ENCODE measurements at regions not wholly inside any gene's neighbourhood (a gene's known extent, or its start where the extent isn't known, plus 50 kb on each side); places are given as distances from the start of the nearest gene placed in this dataset.

GRCh38 chr16:86019446-86020047, 120.6 kb downstream of the IRF8 start:
- no peaks in the 10 kb centered on the region for H3K36me3 ChIP-seq (ENCODE audit: insufficient read depth, low read length)
- TF ChIP-seq CTCF (IDR thresholded peaks at IDR 0.05; ENCODE audit: insufficient read depth, low read depth, low read length) (no peak), EZH2 (IDR thresholded peaks at IDR 0.05; ENCODE audit: insufficient read depth, low read length) (no peak)
- H3K27me3 ChIP-seq (ENCODE audit: insufficient read depth, low read length), result peaks cover 2% of the 10 kb centered on the region
- Mint-ChIP-seq H3K4me3 (ENCODE audit: unreplicated experiment) (no peak overlapping the region), H3K4me1 (ENCODE audit: low read depth, unreplicated experiment) (no peaks in the 10 kb centered on the region), H3K9me3 (ENCODE audit: unreplicated experiment) (peaks cover 23% of the 10 kb centered on the region), H3K27me3 (ENCODE audit: low read depth, unreplicated experiment) (peaks cover 49% of the 10 kb centered on the region), H3K27ac (ENCODE audit: unreplicated experiment) (no peak overlapping the region), H3K36me3 (ENCODE audit: low read depth, unreplicated experiment) (no peaks in the 10 kb centered on the region)
- no peak for DNase-seq (ENCODE audit: low read depth)
- H3K4me2 ChIP-seq (ENCODE audit: low read length), result no peak overlapping the region
- H3K4me3 ChIP-seq (ENCODE audit: insufficient read depth, low read depth, low read length), result no peak overlapping the region
- H3K9me3 ChIP-seq (ENCODE audit: insufficient read depth, low read depth, low read length), result peaks cover 16% of the 10 kb centered on the region
- no peaks in the 10 kb centered on the region for H3K4me1 ChIP-seq (ENCODE audit: insufficient read depth, low read length)
- no peak overlapping the region for H3K9ac ChIP-seq (ENCODE audit: low read length)
- no peak overlapping the region for H3K27ac ChIP-seq (ENCODE audit: low read depth, low read length)
- no peaks in the 10 kb centered on the region for H4K20me1 ChIP-seq (ENCODE audit: insufficient read depth, low read length)
- H3K79me2 ChIP-seq (ENCODE audit: insufficient read depth, low read length), result no peaks in the 10 kb centered on the region
- no peak overlapping the region for H2AFZ ChIP-seq (ENCODE audit: low read depth, low read length)
- FAIRE-seq, result no peak

GRCh38 chr16:86020971-86021370, 122.0 kb downstream of the IRF8 start:
- Mint-ChIP-seq H3K9me3 (ENCODE audit: unreplicated experiment) (peaks cover 28% of the 10 kb centered on the region), H3K27ac (ENCODE audit: unreplicated experiment) (no peak overlapping the region), H3K4me1 (ENCODE audit: low read depth, unreplicated experiment) (no peaks in the 10 kb centered on the region), H3K27me3 (ENCODE audit: low read depth, unreplicated experiment) (peaks cover 47% of the 10 kb centered on the region), H3K36me3 (ENCODE audit: low read depth, unreplicated experiment) (no peaks in the 10 kb centered on the region), H3K4me3 (ENCODE audit: unreplicated experiment) (no peak overlapping the region)
- Histone ChIP-seq H3K27me3 (ENCODE audit: insufficient read depth, low read length) (no peaks in the 10 kb centered on the region), H3K36me3 (ENCODE audit: insufficient read depth, low read length) (no peaks in the 10 kb centered on the region), H3K4me2 (ENCODE audit: low read length) (no peak overlapping the region), H3K9me3 (ENCODE audit: insufficient read depth, low read depth, low read length) (peaks cover 16% of the 10 kb centered on the region), H3K27ac (ENCODE audit: low read depth, low read length) (no peak overlapping the region), H2AFZ (ENCODE audit: low read depth, low read length) (no peak overlapping the region), H3K4me1 (ENCODE audit: insufficient read depth, low read length) (no peaks in the 10 kb centered on the region), H3K4me3 (ENCODE audit: insufficient read depth, low read depth, low read length) (no peak overlapping the region), H3K9ac (ENCODE audit: low read length) (no peak overlapping the region), H4K20me1 (ENCODE audit: insufficient read depth, low read length) (no peaks in the 10 kb centered on the region), H3K79me2 (ENCODE audit: insufficient read depth, low read length) (no peaks in the 10 kb centered on the region)
- FAIRE-seq (no peak), DNase-seq (ENCODE audit: low read depth) (no peak)
- TF ChIP-seq CTCF (IDR thresholded peaks at IDR 0.05; ENCODE audit: insufficient read depth, low read depth, low read length), result no peak
- no peak for TF ChIP-seq EZH2 (IDR thresholded peaks at IDR 0.05; ENCODE audit: insufficient read depth, low read length)

GRCh38 chr16:86022381-86022960, 123.5 kb downstream of the IRF8 start:
- Histone ChIP-seq H3K36me3 (ENCODE audit: insufficient read depth, low read length) (no peaks in the 10 kb centered on the region), H2AFZ (ENCODE audit: low read depth, low read length) (no peak overlapping the region), H3K27me3 (ENCODE audit: insufficient read depth, low read length) (no peaks in the 10 kb centered on the region), H3K4me2 (ENCODE audit: low read length) (no peak overlapping the region), H3K9me3 (ENCODE audit: insufficient read depth, low read depth, low read length) (peaks cover 16% of the 10 kb centered on the region), H4K20me1 (ENCODE audit: insufficient read depth, low read length) (no peaks in the 10 kb centered on the region), H3K4me1 (ENCODE audit: insufficient read depth, low read length) (no peaks in the 10 kb centered on the region), H3K27ac (ENCODE audit: low read depth, low read length) (no peak overlapping the region), H3K9ac (ENCODE audit: low read length) (no peak overlapping the region), H3K79me2 (ENCODE audit: insufficient read depth, low read length) (no peaks in the 10 kb centered on the region), H3K4me3 (ENCODE audit: insufficient read depth, low read depth, low read length) (no peak overlapping the region)
- Mint-ChIP-seq H3K27me3 (ENCODE audit: low read depth, unreplicated experiment) (peaks cover 43% of the 10 kb centered on the region), H3K4me1 (ENCODE audit: low read depth, unreplicated experiment) (no peaks in the 10 kb centered on the region), H3K36me3 (ENCODE audit: low read depth, unreplicated experiment) (peaks cover 2% of the 10 kb centered on the region), H3K9me3 (ENCODE audit: unreplicated experiment) (peaks cover 28% of the 10 kb centered on the region), H3K27ac (ENCODE audit: unreplicated experiment) (no peak overlapping the region), H3K4me3 (ENCODE audit: unreplicated experiment) (no peak overlapping the region)
- FAIRE-seq, result no peak
- no peak for DNase-seq (ENCODE audit: low read depth)
- TF ChIP-seq CTCF (IDR thresholded peaks at IDR 0.05; ENCODE audit: insufficient read depth, low read depth, low read length) (no peak), EZH2 (IDR thresholded peaks at IDR 0.05; ENCODE audit: insufficient read depth, low read length) (no peak)

All from astrocyte (in vitro differentiated cells and primary cell).